ENCODE measurements at regions not wholly inside any gene's neighbourhood (a gene's known extent, or its start where the extent isn't known, plus 50 kb on each side); places are given as distances from the start of the nearest gene placed in this dataset.

GRCh38 chr3:39664931-39665330 lies 144.5 kb upstream of the MYRIP start:
- Histone ChIP-seq H3K4me1 (ENCODE audit: insufficient read depth, low read length) (no peaks in the 10 kb centered on the region), H3K4me3 (ENCODE audit: low read length) (no peak overlapping the region), H3K9me3 (ENCODE audit: low read length) (no peaks in the 10 kb centered on the region), H3K27me3 (ENCODE audit: insufficient read depth, low read length, poor library complexity, severe bottlenecking) (no peaks in the 10 kb centered on the region), H3K27ac (ENCODE audit: low read depth, low read length) (no peak overlapping the region), H3K36me3 (ENCODE audit: insufficient read depth, low read length) (no peaks in the 10 kb centered on the region)
- ChIA-PET CTCF (no interaction called here), POLR2A (no interaction called here)
- Mint-ChIP-seq H3K4me3 (no peak overlapping the region), H3K27ac (no peak overlapping the region), H3K36me3 (no peaks in the 10 kb centered on the region), H3K4me1 (no peaks in the 10 kb centered on the region), H3K27me3 (peaks cover 0 to 2% of the 10 kb centered on the region in 2 donors), H3K9me3 (peaks cover 0 to 2% (median 0%) of the 10 kb centered on the region in 5 donors)
- DNase-seq: no peak

- Mint-ChIP-seq H3K4me1 (no peaks in the 10 kb centered on the region), H3K4me3 (no peak overlapping the region), H3K9me3 (peaks cover 0 to 2% (median 0%) of the 10 kb centered on the region in 5 donors), H3K36me3 (no peaks in the 10 kb centered on the region), H3K27ac (no peak overlapping the region), H3K27me3 (peaks cover 0 to 2% of the 10 kb centered on the region in 2 donors)
- no peak overlapping the region for H3K4me3 ChIP-seq (ENCODE audit: low read length)
- H3K27me3 ChIP-seq (ENCODE audit: insufficient read depth, low read length, poor library complexity, severe bottlenecking): no peaks in the 10 kb centered on the region
- POLR2A ChIA-PET: no interaction called here
- CTCF ChIA-PET: no interaction called here
- no peak for DNase-seq
- no peak overlapping the region for H3K27ac ChIP-seq (ENCODE audit: low read depth, low read length)
- no peaks in the 10 kb centered on the region for H3K36me3 ChIP-seq (ENCODE audit: insufficient read depth, low read length)
- H3K4me1 ChIP-seq (ENCODE audit: insufficient read depth, low read length): no peaks in the 10 kb centered on the region
- no peaks in the 10 kb centered on the region for H3K9me3 ChIP-seq (ENCODE audit: low read length)
Measured at GRCh38 chr3:39665441-39665840, 144.0 kb upstream of the MYRIP start.

- Mint-ChIP-seq H3K9me3 (peaks cover 0 to 2% (median 0%) of the 10 kb centered on the region in 5 donors), H3K27me3 (peaks cover 0 to 8% of the 10 kb centered on the region in 2 donors), H3K36me3 (no peaks in the 10 kb centered on the region), H3K27ac (no peak overlapping the region), H3K4me1 (no peaks in the 10 kb centered on the region), H3K4me3 (no peak overlapping the region)
- no peak for DNase-seq
- H3K4me1 ChIP-seq (ENCODE audit: insufficient read depth, low read length): no peaks in the 10 kb centered on the region
- ChIA-PET CTCF (no interaction called here), POLR2A (no interaction called here)
- no peak overlapping the region for H3K4me3 ChIP-seq (ENCODE audit: low read length)
- no peak overlapping the region for H3K27ac ChIP-seq (ENCODE audit: low read depth, low read length)
- no peaks in the 10 kb centered on the region for H3K9me3 ChIP-seq (ENCODE audit: low read length)
- H3K36me3 ChIP-seq (ENCODE audit: insufficient read depth, low read length): no peaks in the 10 kb centered on the region
- H3K27me3 ChIP-seq (ENCODE audit: insufficient read depth, low read length, poor library complexity, severe bottlenecking): no peaks in the 10 kb centered on the region
Measured at GRCh38 chr3:39668420-39668819, 141.0 kb upstream of the MYRIP start.

GRCh38 chr3:39671116-39671515 lies 138.3 kb upstream of the MYRIP start:
- Mint-ChIP-seq H3K27ac (no peak overlapping the region), H3K4me3 (no peak overlapping the region), H3K4me1 (no peaks in the 10 kb centered on the region), H3K27me3 (peaks cover 0 to 5% of the 10 kb centered on the region in 2 donors), H3K9me3 (peaks cover 0 to 2% (median 0%) of the 10 kb centered on the region in 5 donors), H3K36me3 (no peaks in the 10 kb centered on the region)
- CTCF ChIA-PET: no interaction called here
- POLR2A ChIA-PET: no interaction called here
- H3K4me1 ChIP-seq (ENCODE audit: insufficient read depth, low read length): no peaks in the 10 kb centered on the region
- H3K27me3 ChIP-seq (ENCODE audit: insufficient read depth, low read length, poor library complexity, severe bottlenecking): no peaks in the 10 kb centered on the region
- H3K27ac ChIP-seq (ENCODE audit: low read depth, low read length): no peak overlapping the region
- no peaks in the 10 kb centered on the region for H3K36me3 ChIP-seq (ENCODE audit: insufficient read depth, low read length)
- H3K9me3 ChIP-seq (ENCODE audit: low read length): no peaks in the 10 kb centered on the region
- DNase-seq: no peak
- no peak overlapping the region for H3K4me3 ChIP-seq (ENCODE audit: low read length)

GRCh38 chr3:39671600-39671999 lies 137.8 kb upstream of the MYRIP start:
- Histone ChIP-seq H3K36me3 (ENCODE audit: insufficient read depth, low read length) (no peaks in the 10 kb centered on the region), H3K27ac (ENCODE audit: low read depth, low read length) (no peak overlapping the region), H3K4me1 (ENCODE audit: insufficient read depth, low read length) (no peaks in the 10 kb centered on the region), H3K9me3 (ENCODE audit: low read length) (no peaks in the 10 kb centered on the region), H3K27me3 (ENCODE audit: insufficient read depth, low read length, poor library complexity, severe bottlenecking) (no peaks in the 10 kb centered on the region), H3K4me3 (ENCODE audit: low read length) (no peak overlapping the region)
- H3K4me3 Mint-ChIP-seq: no peak overlapping the region
- ChIA-PET POLR2A (no interaction called here), CTCF (no interaction called here)
- H3K36me3 Mint-ChIP-seq: no peaks in the 10 kb centered on the region
- H3K9me3 Mint-ChIP-seq: peaks cover 0 to 2% (median 0%) of the 10 kb centered on the region in 5 donors
- no peaks in the 10 kb centered on the region for H3K4me1 Mint-ChIP-seq
- DNase-seq: no peak
- H3K27ac Mint-ChIP-seq: no peak overlapping the region
- H3K27me3 Mint-ChIP-seq: peaks cover 0 to 5% of the 10 kb centered on the region in 2 donors

- Mint-ChIP-seq H3K27me3 (peaks cover 0 to 14% of the 10 kb centered on the region in 2 donors), H3K9me3 (peaks cover 0 to under 1% (median 0%) of the 10 kb centered on the region in 5 donors), H3K27ac (no peak overlapping the region), H3K36me3 (no peaks in the 10 kb centered on the region), H3K4me1 (peaks cover 0 to 5% (median 0%) of the 10 kb centered on the region in 3 donors), H3K4me3 (no peak overlapping the region)
- Histone ChIP-seq H3K27ac (ENCODE audit: low read depth, low read length) (no peak overlapping the region), H3K4me1 (ENCODE audit: insufficient read depth, low read length) (no peaks in the 10 kb centered on the region), H3K27me3 (ENCODE audit: insufficient read depth, low read length, poor library complexity, severe bottlenecking) (no peaks in the 10 kb centered on the region), H3K9me3 (ENCODE audit: low read length) (no peaks in the 10 kb centered on the region), H3K36me3 (ENCODE audit: insufficient read depth, low read length) (no peaks in the 10 kb centered on the region), H3K4me3 (ENCODE audit: low read length) (no peak overlapping the region)
- CTCF ChIA-PET: no interaction called here
- POLR2A ChIA-PET: no interaction called here
- no peak for DNase-seq
Measured at GRCh38 chr3:39705351-39705900, 104.0 kb upstream of the MYRIP start.

DNA sequence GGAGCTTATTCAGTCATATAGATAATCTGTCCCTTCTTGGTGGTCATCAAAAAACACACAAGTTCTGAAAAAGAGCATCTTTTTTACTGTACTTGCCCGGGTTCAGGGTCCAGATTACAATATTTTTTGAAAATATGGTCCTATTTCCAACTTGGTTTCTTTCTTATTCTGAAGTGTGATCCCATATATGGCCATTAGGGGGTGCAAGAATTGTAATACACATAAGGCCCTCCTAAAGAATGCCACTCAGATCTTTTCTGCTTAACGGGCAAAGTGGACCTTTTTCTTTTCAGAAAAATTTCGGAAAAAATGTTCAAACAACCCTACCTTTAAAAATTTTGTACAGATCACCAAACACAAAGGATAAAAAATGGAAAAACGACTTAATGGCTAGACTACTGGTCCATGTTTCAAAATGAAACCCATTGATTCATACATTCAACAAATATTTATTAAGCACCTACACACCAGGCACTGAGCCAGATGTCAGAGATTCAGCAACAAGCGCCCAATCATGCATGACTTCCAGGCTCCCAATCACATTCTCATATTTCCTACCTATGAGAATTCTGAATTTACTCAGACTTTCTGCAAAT lies 102.0 kb upstream of the MYRIP start:
- no peaks in the 10 kb centered on the region for H3K9me3 ChIP-seq (ENCODE audit: low read length)
- H3K4me1 ChIP-seq (ENCODE audit: insufficient read depth, low read length): no peaks in the 10 kb centered on the region
- Mint-ChIP-seq H3K36me3 (no peaks in the 10 kb centered on the region), H3K4me3 (no peak overlapping the region), H3K9me3 (peaks cover 0 to 2% (median 0%) of the 10 kb centered on the region in 5 donors), H3K4me1 (peaks cover 0 to 5% (median 0%) of the 10 kb centered on the region in 3 donors), H3K27ac (no peak overlapping the region), H3K27me3 (peaks cover 0 to 14% of the 10 kb centered on the region in 2 donors)
- no peak for DNase-seq
- H3K27me3 ChIP-seq (ENCODE audit: insufficient read depth, low read length, poor library complexity, severe bottlenecking): no peaks in the 10 kb centered on the region
- H3K4me3 ChIP-seq (ENCODE audit: low read length): no peak overlapping the region
- H3K27ac ChIP-seq (ENCODE audit: low read depth, low read length): no peak overlapping the region
- H3K36me3 ChIP-seq (ENCODE audit: insufficient read depth, low read length): no peaks in the 10 kb centered on the region
- ChIA-PET CTCF (no interaction called here), POLR2A (no interaction called here)

DNA sequence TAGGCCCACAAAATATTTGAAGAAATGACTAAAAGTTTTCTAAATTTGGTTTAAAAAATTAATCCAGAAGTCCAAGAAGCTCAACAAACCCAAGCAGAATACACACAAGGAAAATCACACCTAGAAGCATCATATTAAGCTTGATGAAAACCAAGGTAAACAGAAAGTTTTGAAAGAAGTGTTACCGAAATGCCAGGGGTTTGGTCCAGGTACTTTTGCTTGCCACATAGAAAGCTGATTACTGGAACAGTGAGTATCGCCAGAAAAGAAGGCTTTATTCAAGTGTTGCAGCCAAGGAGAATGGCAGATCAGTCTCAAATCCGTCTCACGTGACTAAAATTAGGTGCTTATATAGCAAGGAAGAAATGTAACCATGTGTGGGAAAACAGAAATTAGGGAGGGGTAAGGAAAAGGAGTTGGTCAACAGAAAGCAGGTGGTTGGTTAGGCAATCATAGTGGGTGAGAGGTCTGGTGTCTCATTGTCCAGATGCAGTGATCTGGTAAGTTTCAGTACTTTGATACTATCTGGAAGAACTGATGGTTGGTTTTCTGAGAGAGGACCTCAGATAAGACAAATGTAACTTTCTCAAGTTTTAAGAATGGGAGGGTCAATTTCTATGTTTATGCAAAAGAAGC lies 96.9 kb upstream of the MYRIP start:
- H3K4me1 ChIP-seq (ENCODE audit: insufficient read depth, low read length): no peaks in the 10 kb centered on the region
- ChIA-PET CTCF (no interaction called here), POLR2A (no interaction called here)
- no peak overlapping the region for H3K27ac ChIP-seq (ENCODE audit: low read depth, low read length)
- H3K9me3 Mint-ChIP-seq: peaks cover 0 to 2% (median 0%) of the 10 kb centered on the region in 5 donors
- H3K27ac Mint-ChIP-seq: no peak overlapping the region
- H3K4me3 Mint-ChIP-seq: no peak overlapping the region
- peaks cover 3 to 5% of the 10 kb centered on the region in 2 donors for H3K27me3 Mint-ChIP-seq
- no peaks in the 10 kb centered on the region for H3K36me3 ChIP-seq (ENCODE audit: insufficient read depth, low read length)
- peaks cover 0 to 2% (median 0%) of the 10 kb centered on the region in 3 donors for H3K4me1 Mint-ChIP-seq
- H3K9me3 ChIP-seq (ENCODE audit: low read length): no peaks in the 10 kb centered on the region
- no peaks in the 10 kb centered on the region for H3K27me3 ChIP-seq (ENCODE audit: insufficient read depth, low read length, poor library complexity, severe bottlenecking)
- no peaks in the 10 kb centered on the region for H3K36me3 Mint-ChIP-seq
- DNase-seq: no peak
- no peak overlapping the region for H3K4me3 ChIP-seq (ENCODE audit: low read length)

Measured in CD8-positive, alpha-beta memory T cell (primary cell).